HG03196 (cell line): ENCODE measurements at regions not wholly inside any gene's neighbourhood (a gene's known extent, or its start where the extent isn't known, plus 50 kb on each side); places are given as distances from the start of the nearest gene placed in this dataset.
A peak's percentile ranks its signal among the peaks of the same experiment; 100 is the strongest.
"Not testable (repeated sequence)": the region's sequence is repeated elsewhere in the genome, so short reads cannot be mapped to it uniquely, and the experiment has no call there.

ENCODE experiments used
- ATAC-seq: cut with Tn5 transposase; IDR thresholded peaks from one replicate; pipeline ENCODE4 v1.9.1; 2021; ENCODE audit not compliant: unreplicated experiment

DNA sequence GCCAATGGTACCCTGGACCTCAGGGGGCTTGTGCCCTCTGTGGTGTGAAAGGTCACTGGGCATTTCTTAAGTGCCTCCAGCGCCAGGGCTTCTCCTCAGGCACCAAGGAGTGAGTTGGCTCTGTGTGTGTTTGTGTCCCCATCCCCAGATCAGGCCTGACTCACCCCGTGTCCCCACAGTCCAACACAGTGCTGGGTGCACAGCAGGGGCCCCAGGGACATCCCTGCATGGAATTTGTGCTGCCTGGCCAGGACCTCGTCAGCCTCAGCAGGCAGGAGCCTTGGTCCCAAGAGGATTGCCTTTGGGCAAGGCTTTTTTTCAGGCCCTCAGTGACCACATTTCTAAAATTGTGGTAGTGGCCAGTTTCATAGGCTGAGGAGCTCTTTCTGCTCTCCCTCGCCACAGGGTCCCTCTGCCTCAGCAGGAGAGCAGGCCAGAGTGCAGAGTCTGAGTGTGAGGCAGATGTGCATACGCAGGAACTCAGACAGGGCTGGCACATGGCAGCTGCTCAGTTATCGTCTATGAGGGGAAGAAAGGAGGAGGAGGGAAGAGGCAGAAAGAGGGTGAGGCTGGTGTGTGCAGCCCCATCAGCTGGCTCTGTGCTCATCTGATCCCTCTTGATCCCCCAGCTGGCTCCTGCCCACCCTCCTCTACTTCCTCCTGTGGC, 215.6 kb downstream of the RPLP1 start:
- no peak for ATAC-seq

DNA sequence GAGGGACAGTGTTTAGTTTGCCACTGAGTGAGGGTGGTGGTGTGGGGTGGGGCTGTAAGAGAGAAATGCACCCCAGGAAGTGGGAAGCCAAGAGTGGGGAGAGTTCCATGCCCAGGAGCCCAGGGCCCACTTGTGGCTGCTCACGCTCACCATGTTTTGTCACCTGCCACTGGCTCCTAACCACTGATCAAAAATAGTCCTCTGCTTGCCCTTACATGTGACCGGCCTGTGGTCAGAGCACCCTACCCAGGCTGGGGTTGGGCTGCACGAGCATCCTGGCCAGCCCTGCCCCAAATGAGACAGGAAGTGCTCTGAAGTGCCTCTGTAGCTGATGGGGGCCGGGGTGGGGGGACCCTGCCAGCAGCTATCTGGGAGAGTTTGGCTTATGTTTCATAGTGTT, 216.3 kb downstream of the RPLP1 start:
- ATAC-seq: peak; percentile 52

DNA sequence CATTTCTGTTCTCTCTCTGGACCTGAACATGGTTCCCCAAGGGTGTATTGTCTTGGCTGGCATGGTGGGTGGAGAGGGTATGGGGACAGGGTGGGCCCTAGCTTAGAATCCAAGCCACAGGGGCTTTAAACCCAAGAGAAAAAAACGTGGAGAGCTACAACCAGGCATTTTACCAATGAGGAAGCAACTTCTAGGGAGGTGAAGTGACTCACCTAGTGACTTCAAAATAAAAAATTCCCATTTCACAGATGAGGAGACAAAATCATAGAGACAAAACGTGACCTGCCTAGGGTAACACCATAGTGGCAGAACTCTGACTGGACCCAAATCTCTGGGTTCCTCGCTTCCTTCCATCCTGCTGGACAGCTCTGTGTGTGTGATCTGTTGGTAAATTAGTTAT, 216.8 kb downstream of the RPLP1 start:
- no peak for ATAC-seq

DNA sequence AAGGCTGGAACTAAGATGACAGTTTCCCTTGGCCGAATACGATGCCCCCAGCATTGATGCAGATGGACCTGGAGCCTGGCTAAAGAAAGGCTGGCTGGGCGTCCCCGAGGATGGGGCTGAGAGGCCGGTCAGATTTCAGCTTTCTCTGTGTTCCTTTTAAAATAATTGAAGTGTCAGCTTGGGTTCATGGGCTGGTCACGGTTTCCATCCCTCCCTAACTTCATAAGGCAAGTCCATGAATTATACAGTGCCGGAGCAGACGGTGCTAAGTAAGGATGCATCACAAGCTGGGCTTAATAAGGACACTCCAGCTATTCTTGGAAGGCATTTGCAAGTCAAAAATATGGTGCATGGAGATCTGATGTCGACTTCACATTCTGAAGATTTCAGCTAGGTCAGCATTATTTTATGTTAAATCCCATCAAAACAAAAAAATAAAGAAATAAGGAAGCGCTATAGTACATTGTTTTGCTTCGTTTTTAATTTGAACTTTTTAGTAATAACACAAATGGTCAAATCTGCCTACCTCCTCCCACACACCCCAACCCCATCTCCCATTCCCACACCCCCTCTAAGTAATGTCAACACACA, 220.8 kb downstream of the RPLP1 start:
- ATAC-seq: no peak

DNA sequence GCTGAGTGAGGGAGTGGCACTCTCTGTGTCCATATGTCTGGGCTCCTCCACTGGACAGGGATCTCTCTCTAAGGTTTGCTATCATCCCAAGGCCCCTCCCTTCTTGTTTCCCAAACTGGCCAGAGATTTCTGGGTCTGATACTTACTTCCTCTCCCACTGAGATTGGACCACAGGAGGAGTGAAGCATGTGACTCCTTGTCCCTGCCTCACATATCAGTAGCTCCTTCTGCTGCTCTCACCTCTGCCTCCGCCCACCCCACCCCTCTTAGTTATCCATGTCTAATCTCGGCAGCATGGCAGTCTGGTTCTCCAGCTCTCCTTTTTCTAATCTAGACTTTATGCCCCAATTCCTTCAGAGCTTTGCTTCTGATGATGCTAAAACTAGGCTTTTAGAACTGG, 223.1 kb downstream of the RPLP1 start:
- ATAC-seq: no peak

DNA sequence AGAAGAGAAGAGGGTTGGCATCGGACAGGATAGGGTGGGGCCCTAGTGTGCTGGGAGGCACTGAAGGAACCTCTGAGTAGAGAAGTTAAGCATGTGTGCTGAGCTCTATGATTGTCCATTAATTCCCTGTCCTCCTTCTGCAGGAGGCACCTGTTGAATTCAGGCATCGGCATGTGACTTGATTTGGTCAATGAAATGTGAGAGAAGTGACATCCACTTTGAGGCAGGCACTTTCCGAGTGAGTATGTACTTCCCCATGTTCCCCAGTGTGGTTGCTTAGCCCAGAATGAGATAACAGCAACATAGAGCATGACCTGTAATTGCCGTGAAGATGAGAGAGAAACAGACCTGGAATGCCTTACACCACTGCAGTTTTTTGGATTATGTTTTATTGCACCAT, 224.8 kb downstream of the RPLP1 start:
- no peak for ATAC-seq

DNA sequence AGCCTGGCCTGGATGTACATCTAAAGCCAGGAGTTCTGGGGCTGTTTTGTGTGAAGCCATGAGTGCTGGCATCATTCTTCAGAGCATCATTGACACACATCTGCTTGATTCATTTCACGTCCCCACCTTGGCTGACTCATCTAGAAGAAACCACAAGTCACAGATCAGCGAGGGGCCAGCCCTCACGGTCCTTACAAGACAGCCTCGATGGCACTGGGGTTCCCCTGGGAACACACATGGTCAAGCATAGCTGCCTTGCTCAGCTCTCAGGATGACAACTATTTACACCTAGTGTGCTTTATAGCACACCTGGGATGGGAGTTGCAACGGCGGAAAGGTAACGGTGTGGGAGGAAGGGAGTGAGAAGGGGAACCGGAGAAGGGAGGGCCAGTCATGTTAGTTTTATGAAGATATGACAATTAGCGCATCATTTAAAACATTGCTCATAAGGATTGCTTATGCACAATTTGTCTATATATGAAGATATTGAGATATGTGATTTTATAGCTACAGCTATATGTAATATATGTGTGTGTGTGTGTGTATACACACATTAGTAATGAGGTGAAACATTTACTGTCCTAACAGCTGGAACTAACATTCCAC, 227.1 kb downstream of the RPLP1 start:
- ATAC-seq: peak; percentile 84

DNA sequence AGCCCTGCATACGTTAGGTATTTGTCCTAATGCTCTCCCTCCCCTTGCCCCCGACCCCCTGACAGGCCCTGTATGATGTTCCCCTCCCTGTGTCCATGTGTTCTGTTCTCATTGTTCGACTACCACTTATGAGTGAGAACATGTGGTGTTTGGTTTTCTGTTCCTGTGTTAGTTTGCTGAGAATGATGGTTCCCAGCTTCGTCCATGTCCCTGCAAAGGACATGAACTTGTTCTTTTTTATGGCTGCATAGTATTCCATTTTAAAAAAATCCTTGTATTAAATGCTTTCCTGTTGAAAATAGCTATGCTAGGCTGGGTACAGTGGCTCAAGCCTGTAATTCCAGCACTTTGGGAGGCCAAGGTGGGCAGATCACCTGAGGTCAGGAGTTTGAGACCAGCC, 232.2 kb downstream of the RPLP1 start:
- not testable (repeated sequence) for ATAC-seq

DNA sequence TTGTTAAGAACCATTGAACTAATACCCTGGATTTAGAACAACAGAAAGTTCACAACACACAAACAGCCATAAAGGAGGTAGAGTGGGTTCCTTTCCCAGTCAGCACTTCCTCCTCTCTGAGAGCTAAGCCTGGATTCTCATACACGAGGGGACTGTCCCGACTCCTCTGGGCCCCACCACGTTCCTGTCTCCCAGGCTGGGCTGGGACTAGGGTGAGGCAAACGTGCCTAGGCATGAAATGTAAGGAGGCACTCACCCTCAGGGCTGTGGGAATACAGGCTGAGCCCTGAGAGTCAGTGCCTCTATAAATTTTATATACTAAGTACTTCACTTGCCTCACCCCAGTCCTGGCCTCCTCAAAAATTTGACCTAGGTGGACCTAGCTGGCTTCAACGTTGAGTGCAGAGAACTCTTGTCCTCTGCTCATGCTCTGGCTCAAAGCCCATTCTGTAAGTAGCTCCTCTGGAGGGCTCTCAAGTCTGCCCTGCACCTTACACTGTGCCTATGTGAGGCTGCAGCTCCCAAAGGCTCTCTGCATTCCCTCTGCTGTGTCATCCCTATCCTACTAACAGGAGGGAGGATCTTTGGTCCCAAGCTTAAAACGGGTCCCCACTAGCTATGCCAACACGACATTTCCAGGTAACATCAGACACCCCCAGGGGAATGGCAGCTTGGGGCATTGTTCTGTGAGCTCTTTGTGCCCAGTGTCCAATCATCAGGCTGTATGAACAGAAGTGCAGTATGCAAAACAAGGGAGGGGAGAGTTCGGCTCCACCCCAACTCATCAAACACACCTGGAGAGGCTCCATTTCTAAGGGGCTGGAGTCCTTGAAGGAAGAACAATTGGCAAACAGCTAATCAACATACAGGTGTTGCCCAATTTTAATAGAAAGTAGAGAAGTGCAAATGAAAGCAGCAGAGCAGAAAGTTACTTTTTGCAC, 233.2 kb downstream of the RPLP1 start:
- no peak for ATAC-seq

DNA sequence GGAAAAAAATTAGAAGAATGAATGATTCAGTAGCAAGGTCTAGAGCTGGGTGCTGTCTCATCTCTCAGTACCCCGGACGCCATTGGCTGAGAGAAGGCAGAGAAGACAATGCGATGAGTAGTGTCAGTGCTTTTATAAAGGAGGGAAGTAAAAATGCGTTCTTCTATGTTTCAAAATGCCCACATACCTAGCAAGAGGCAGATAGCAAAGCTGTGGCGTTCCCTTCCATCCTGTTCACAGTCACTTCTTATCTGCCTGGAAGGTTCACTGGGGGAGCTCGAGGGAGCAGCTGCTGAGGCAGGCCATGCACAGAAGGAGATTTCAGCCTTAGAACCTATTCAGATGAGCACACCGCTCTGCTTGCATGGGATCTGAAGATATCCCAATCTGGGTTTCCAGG, 234.0 kb downstream of the RPLP1 start:
- ATAC-seq: no peak

DNA sequence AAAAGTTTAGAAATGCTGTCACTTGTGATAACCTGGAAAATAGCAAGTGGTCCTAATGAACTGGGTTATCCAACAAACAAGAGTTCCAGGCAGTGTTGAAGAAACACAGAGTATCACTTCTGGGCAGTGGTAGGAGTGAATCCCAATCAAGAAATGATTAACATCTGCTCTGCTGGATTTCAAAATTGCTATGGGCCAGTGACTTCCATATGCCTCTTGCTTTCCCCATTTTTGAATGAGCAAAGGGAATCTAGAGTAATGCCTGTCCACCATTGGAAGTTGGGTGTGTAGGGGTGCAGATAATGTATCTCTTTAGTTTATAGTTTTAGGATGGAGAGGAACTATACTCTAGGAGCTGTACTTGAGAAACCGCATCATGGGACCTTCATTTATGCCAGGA, 236.5 kb downstream of the RPLP1 start:
- ATAC-seq: no peak

DNA sequence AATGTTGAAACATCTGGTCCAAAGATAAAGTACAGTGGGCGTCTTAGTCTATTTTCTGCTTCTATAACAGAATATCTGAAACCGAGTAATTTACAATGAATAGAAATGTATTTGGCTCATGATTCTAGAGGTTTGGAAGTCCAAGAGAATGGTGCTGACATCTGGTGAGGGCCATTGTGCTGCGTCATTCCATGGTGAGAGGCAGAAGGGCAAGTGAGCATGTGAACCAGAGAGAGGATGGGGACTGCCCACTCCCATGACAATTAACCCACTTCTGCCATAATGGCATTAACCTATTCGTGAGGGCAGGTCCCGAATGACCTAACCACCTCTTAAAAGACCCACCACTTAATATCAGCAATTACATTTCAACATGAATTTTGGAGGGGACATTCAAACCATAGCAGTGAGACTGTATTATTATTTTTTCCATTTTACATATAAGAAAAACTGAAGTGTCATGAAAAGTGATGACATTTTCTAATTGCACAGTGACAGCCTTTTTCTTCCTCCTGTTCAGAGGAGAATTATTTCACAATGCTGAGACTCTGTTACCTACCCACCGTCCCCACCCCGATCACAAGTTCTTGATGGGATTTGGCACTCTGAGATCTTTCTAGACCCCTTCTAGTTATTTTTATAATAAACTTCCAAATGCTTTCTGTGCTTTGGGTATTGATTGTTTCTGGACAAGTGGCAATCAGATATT, 238.8 kb downstream of the RPLP1 start:
- ATAC-seq: no peak

DNA sequence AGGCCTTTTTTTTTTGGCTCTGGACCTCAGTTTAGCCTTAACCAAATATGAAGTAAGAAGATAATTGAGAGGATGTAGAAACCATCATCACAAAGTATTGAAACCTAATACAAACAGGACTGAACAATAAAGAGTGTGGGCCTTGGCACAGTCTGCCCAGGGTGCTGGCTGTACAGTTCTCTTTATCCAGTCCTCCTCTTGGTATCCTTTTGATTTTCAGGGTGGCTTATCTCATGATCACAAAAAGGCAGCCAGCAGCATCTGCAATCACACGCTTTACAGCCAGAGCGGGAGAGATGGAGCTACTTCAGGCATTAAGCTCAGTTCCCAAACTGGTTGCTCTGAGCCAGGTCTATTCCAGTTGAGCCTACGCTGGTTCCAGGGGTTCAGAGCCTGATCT, 239.7 kb downstream of the RPLP1 start:
- no peak for ATAC-seq

DNA sequence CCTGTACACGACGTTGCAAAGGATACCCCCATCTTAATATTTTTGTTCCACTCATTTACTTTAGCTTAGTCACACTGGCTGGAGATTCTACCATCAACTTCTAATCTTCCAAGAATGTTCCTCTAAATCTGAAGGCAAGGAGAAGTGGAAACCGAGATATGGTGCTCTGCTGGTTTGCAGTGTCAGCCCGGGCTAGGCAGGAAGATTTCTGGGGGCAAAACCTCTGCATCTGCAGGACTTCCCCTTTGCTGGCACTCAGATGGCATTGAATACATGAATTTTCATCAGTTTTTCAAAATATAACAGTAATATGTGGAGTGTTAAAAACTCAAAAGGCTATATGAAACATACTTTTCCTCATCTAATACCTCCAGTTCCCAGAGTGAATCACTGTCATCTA, 240.4 kb downstream of the RPLP1 start:
- no peak for ATAC-seq

DNA sequence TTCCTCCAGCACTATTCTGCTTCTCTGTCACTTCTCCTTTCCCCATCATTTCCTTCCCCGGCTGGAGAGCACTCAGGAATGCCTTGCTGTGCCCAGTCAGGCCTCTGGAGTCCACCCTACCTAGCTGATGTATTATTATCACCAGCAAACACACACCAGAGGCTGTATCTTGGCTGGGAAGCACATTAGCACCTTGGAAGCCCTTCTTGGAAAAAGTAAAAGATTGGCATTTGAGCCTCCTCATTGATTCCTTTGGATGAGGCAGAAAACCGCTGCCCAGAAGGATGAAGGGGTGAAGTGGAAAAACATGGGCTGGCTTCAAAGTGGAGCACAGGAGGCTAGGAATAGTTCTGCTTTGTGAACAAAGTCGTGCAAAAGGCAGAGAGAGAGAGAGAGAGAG, 244.3 kb downstream of the RPLP1 start:
- ATAC-seq: no peak

DNA sequence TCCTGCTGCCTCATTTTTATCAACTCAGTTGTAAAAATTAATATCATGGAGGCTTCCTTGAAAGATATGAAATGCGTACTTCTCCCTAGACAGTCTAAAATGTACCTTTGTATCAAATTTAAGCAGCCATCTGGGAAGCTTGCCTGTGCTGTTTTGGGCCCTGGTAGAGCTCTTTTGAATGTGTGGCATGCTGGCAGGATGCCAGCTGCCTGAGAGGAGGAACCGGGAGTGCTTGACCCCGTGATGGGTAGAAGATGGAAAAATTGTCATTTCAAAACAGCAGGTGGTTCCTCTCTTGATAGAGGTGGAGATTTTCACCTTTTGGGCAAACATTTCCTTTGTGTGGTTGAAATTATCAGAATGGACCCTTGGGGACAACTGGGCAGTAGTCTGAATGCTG, 245.3 kb downstream of the RPLP1 start:
- no peak for ATAC-seq

DNA sequence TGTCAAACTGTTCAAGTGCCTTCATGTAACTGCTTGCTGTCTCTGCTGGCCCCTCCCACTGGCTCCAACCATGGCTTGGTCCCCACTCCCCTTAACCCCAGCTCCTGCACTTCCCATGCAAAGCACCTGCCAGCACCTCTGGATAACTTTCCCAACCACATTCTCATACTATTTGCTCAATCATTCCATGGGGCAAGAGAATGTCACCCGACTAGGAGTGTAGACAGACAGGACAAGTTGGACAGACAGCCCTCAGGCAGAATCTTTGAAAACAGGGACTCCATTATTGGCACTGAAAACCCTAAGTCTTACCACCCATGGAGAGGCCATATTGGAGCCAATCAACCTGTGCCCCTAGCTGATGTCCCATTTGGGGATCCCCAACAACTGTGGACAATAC, 246.5 kb downstream of the RPLP1 start:
- no peak for ATAC-seq

DNA sequence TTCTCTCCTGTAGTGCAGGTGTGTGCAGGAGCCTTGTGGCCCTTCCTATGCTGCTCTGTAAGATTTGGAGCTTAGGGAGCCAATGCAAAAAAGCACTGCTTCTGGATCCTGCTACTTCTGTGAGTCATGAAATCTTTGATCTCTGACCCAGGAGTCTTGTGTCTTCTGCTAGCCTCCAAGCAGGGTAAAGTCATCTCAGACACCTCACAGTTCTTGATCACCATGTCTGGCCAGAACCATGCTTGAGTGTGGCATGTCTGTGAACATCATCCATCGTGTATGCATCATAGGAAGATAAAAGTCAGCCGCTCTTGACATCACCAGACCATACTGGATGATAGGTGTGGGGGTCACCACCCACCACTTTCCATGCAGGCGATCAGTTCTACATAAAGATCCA, 247.8 kb downstream of the RPLP1 start:
- ATAC-seq: no peak

DNA sequence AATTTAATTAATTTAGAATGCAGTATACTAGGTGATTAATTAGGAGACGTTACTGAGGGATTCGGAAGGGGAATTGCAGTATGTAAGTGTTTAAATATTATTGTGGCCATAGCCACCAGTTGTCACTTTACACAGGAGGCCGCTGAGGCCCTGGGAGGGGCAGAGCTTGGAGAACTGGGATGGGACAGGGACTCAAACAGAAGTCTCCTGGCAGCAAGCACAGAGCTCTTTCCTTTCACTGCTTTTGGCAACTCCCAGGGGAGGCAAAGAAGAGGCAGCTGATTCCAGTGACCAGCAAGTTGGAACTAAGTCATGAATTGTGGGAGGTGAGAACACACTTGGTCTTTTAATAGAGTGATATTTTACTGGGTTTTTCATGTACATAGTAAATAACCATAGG, 248.6 kb downstream of the RPLP1 start:
- no peak for ATAC-seq

DNA sequence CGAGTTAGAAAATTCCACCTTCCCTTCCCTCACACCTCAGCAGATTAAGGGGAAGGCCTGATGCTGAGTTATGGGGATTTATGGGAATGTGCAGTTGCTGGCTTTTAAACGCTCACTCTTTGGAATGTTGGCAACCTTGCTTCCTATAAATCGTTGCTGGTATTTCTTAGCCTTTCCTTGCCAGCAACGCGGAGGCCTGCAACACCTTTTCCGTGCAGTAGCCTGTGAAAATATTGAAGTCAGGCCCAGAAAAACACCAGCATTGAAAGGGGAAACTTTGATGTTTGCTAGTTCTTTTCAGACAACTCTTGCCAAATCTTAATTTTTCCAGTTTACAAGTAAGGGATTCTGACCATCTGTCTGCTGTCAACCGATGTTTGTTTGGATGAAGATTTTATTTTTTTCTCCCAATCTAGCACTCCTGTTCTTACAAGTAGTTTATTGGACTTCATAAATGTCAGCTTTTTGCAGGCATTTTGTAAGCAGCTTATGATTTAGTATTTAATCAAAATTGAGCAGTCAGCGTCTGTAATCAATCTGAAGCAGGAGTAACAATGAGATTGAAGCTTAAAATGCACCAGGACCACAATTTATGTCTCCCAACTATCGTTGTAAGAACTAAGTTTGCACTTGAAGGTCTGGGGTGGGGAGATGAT, 251.0 kb downstream of the RPLP1 start:
- no peak for ATAC-seq

DNA sequence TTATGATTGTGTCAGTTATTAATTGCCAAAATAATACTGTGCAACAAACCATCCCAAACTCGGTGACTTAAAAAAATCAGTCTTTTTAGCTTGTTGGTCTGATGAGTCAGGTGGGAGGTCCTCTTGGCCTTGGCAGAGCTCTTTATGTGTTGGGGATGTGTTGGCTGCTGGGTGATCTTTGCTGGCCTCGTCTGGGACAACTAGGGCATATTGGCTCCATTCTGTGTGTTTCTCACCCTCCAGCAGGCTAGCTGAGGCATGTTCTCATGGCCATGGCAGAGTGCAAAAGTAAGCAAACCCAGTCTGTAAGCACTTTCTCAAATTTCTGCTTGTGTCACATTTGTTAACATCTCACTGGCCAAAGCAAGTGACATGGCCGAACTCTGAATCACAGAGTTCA, 251.6 kb downstream of the RPLP1 start:
- ATAC-seq: no peak
